ENCODE measurements at regions not wholly inside any gene's neighbourhood (a gene's known extent, or its start where the extent isn't known, plus 50 kb on each side); places are given as distances from the start of the nearest gene placed in this dataset.

- Mint-ChIP-seq H3K27me3 (ENCODE audit: insufficient read depth) (peaks cover 2% of the 10 kb centered on the region; the same call in 1 of the 2 replicates), H3K4me3 (no peak overlapping the region), H3K9me3 (peaks cover 84% of the 10 kb centered on the region), H3K27ac (no peak overlapping the region), H3K36me3 (ENCODE audit: low read depth) (0 out of 2 replicates have a peak, but pooled peaks cover 11% of the 10 kb centered on the region), H3K4me1 (ENCODE audit: low read depth) (no peaks in the 10 kb centered on the region)
- DNase-seq = no peak
- TF ChIP-seq CTCF (IDR thresholded peaks at IDR 0.05) = no peak
Observed at GRCh38 chr22:49048591-49048990, 779.1 kb downstream of the BRD1 start.

- no peak for TF ChIP-seq CTCF (IDR thresholded peaks at IDR 0.05)
- Mint-ChIP-seq H3K27ac (no peak overlapping the region), H3K36me3 (ENCODE audit: low read depth) (0 out of 2 replicates have a peak, but pooled peaks cover 14% of the 10 kb centered on the region), H3K4me1 (ENCODE audit: low read depth) (no peaks in the 10 kb centered on the region), H3K4me3 (no peak overlapping the region), H3K9me3 (peaks cover 80% of the 10 kb centered on the region), H3K27me3 (ENCODE audit: insufficient read depth) (peaks cover 2% of the 10 kb centered on the region; the same call in 1 of the 2 replicates)
- DNase-seq = no peak
Observed at GRCh38 chr22:49047447-49047846, 780.2 kb downstream of the BRD1 start.

- peaks cover 80% of the 10 kb centered on the region for H3K9me3 Mint-ChIP-seq
- no peak for DNase-seq
- no peak overlapping the region for H3K27ac Mint-ChIP-seq
- TF ChIP-seq CTCF (IDR thresholded peaks at IDR 0.05) = no peak
- peaks cover 2% of the 10 kb centered on the region; the same call in 1 of the 2 replicates for H3K27me3 Mint-ChIP-seq (ENCODE audit: insufficient read depth)
- 0 out of 2 replicates have a peak, but pooled peaks cover 14% of the 10 kb centered on the region for H3K36me3 Mint-ChIP-seq (ENCODE audit: low read depth)
- no peaks in the 10 kb centered on the region for H3K4me1 Mint-ChIP-seq (ENCODE audit: low read depth)
- no peak overlapping the region for H3K4me3 Mint-ChIP-seq
Observed at GRCh38 chr22:49046546-49047361, 780.9 kb downstream of the BRD1 start.

GRCh38 chr22:49046000-49046545 lies 781.6 kb downstream of the BRD1 start:
- Mint-ChIP-seq H3K4me1 (ENCODE audit: low read depth) (no peaks in the 10 kb centered on the region), H3K36me3 (ENCODE audit: low read depth) (0 out of 2 replicates have a peak, but pooled peaks cover 14% of the 10 kb centered on the region), H3K27ac (no peak overlapping the region), H3K27me3 (ENCODE audit: insufficient read depth) (peaks cover 2% of the 10 kb centered on the region; the same call in 1 of the 2 replicates), H3K9me3 (peaks cover 81% of the 10 kb centered on the region), H3K4me3 (no peak overlapping the region)
- DNase-seq = no peak
- no peak for TF ChIP-seq CTCF (IDR thresholded peaks at IDR 0.05)

- DNase-seq = no peak
- no peaks in the 10 kb centered on the region for H3K4me1 Mint-ChIP-seq (ENCODE audit: low read depth)
- peaks cover 12% of the 10 kb centered on the region; the same call in 1 of the 2 replicates for H3K36me3 Mint-ChIP-seq (ENCODE audit: low read depth)
- H3K27ac Mint-ChIP-seq = no peak overlapping the region
- peaks cover 81% of the 10 kb centered on the region for H3K9me3 Mint-ChIP-seq
- peaks cover 2% of the 10 kb centered on the region; the same call in 1 of the 2 replicates for H3K27me3 Mint-ChIP-seq (ENCODE audit: insufficient read depth)
- TF ChIP-seq CTCF (IDR thresholded peaks at IDR 0.05) = no peak
- H3K4me3 Mint-ChIP-seq = no peak overlapping the region
Observed at GRCh38 chr22:49045276-49045675, 782.4 kb downstream of the BRD1 start.
